ENCODE measurements at regions not wholly inside any gene's neighbourhood (a gene's known extent, or its start where the extent isn't known, plus 50 kb on each side); places are given as distances from the start of the nearest gene placed in this dataset.

- no peak for TF ChIP-seq CTCF (IDR thresholded peaks at IDR 0.05; ENCODE audit: low read depth, low read length)
- H3K4me3 ChIP-seq (ENCODE audit: low read depth, low read length) = no peak overlapping the region
Measured at GRCh38 chr1:214165850-214166374, 115.0 kb upstream of the SMYD2 start.

- no peak for TF ChIP-seq CTCF (IDR thresholded peaks at IDR 0.05; ENCODE audit: low read depth, low read length)
- no peak overlapping the region for H3K4me3 ChIP-seq (ENCODE audit: low read depth, low read length)
Measured at GRCh38 chr1:214174508-214175199, 106.3 kb upstream of the SMYD2 start.

GRCh38 chr1:214178102-214178501, 102.9 kb upstream of the SMYD2 start:
- H3K4me3 ChIP-seq (ENCODE audit: low read depth, low read length) = no peak overlapping the region
- TF ChIP-seq CTCF (IDR thresholded peaks at IDR 0.05; ENCODE audit: low read depth, low read length) = no peak

- no peak for TF ChIP-seq CTCF (IDR thresholded peaks at IDR 0.05; ENCODE audit: low read depth, low read length)
- no peak overlapping the region for H3K4me3 ChIP-seq (ENCODE audit: low read depth, low read length)
Measured at GRCh38 chr1:214184992-214185391, 96.0 kb upstream of the SMYD2 start.

GRCh38 chr1:214186103-214186824, 94.7 kb upstream of the SMYD2 start:
- H3K4me3 ChIP-seq (ENCODE audit: low read depth, low read length) = no peak overlapping the region
- no peak for TF ChIP-seq CTCF (IDR thresholded peaks at IDR 0.05; ENCODE audit: low read depth, low read length)

GRCh38 chr1:214187121-214187900, 93.6 kb upstream of the SMYD2 start:
- TF ChIP-seq CTCF (IDR thresholded peaks at IDR 0.05; ENCODE audit: low read depth, low read length) = no peak
- peak overlapping the region; percentile 31 for H3K4me3 ChIP-seq (ENCODE audit: low read depth, low read length)

Measured in WI38 (cell line).